BE2C (cell line): ENCODE measurements at regions not wholly inside any gene's neighbourhood (a gene's known extent, or its start where the extent isn't known, plus 50 kb on each side); places are given as distances from the start of the nearest gene placed in this dataset.

Source experiments
- DNase-seq: peaks from one replicate; pipeline ENCODE4 v3.0.0-alpha.2; 2020
- H3K27me3 ChIP-seq: fragments of 250-450 bp; sonication (Bioruptor Pico); 2 replicates; pipeline ENCODE4 v1.5.1; 2020; ENCODE audit warnings: mild to moderate bottlenecking
- H3K36me3 ChIP-seq: fragments of 250-450 bp; sonication (Bioruptor Pico); 2 replicates; pipeline ENCODE4 v1.5.1; 2020; ENCODE audit warnings: mild to moderate bottlenecking
- H3K4me1 ChIP-seq: fragments of 250-450 bp; sonication (Bioruptor Pico); 2 replicates; pipeline ENCODE4 v1.5.1; 2020
- H3K4me3 ChIP-seq: 2 replicates; pipeline ENCODE4 v1.5.1; 2011; ENCODE audit warnings: low read depth, low read length
- H3K9me3 ChIP-seq: fragments of 250-450 bp; sonication (Bioruptor Pico); 2 replicates; pipeline ENCODE4 v1.5.1; 2020
- TF ChIP-seq, protein P1 (sequence below): IDR thresholded peaks from 2 replicates; pipeline ENCODE4 v1.5.1; 2012; ENCODE audit warnings: mild to moderate bottlenecking, low read depth, low read length

DNA sequence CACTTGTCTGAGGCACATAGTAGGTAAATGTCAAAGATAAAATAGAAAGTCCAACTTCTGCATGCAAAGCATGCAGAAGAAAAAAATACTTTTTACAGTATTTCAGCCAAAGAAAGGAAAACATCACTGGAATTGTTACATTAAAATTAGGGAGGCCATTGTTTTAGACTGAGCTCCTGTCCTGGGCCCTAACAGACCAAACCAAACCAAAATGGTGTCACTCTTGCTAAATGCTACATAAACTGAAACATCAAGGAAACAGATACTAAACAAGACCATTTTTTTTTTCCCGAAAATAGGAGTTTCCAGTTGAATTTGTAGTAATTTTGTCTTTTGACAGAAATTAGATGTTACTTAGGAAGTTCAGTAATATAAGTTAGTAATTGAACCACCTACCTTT is 508.8 kb downstream of the DSC3 start:
- Histone ChIP-seq H3K4me1 (no peaks in the 10 kb centered on the region), H3K27me3 (no peaks in the 10 kb centered on the region), H3K36me3 (no peaks in the 10 kb centered on the region), H3K4me3 (no peak overlapping the region), H3K9me3 (no peaks in the 10 kb centered on the region)
- TF ChIP-seq, protein P1, sequence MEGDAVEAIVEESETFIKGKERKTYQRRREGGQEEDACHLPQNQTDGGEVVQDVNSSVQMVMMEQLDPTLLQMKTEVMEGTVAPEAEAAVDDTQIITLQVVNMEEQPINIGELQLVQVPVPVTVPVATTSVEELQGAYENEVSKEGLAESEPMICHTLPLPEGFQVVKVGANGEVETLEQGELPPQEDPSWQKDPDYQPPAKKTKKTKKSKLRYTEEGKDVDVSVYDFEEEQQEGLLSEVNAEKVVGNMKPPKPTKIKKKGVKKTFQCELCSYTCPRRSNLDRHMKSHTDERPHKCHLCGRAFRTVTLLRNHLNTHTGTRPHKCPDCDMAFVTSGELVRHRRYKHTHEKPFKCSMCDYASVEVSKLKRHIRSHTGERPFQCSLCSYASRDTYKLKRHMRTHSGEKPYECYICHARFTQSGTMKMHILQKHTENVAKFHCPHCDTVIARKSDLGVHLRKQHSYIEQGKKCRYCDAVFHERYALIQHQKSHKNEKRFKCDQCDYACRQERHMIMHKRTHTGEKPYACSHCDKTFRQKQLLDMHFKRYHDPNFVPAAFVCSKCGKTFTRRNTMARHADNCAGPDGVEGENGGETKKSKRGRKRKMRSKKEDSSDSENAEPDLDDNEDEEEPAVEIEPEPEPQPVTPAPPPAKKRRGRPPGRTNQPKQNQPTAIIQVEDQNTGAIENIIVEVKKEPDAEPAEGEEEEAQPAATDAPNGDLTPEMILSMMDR = no peak
- DNase-seq = no peak

DNA sequence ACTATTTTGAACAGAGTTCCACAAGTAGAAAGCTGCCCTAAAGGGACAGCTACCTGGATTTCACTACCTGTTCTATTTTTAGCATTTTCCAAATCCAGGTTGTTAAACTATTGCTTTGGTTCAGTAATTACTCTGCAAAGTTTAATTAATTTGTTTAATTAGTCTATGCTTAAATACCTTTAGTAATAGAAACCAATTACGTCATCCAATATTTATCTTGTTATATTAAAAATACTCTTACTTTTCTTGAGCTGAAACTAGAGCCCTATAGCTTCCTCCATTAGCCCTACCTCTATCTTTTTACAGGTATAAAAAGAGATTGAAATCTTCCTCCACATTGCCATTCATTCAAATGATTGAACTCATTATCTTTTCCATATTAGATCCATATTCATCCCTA is 514.6 kb downstream of the DSC3 start:
- no peak for DNase-seq
- TF ChIP-seq, protein P1 = no peak
- Histone ChIP-seq H3K4me1 (no peaks in the 10 kb centered on the region), H3K4me3 (no peak overlapping the region), H3K27me3 (no peaks in the 10 kb centered on the region), H3K9me3 (no peaks in the 10 kb centered on the region), H3K36me3 (no peaks in the 10 kb centered on the region)

DNA sequence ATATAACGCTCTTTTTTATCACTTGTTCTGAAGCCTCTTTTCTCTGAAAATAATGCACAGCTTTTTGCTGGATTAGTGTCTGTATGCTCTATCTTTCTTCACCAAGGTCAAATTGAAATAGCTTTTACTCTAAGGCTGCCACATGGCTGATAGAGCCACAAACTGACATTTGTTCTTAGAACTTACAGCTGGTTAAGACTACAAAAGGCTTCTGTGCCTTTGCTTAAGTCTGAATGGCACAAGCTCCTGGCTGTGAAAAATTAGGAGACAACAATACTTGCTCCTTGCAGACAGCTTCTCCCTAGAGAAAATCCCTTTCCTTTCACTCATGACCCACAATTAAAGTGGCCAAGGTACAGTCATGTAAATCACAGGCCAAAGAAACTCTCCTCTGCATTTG is 515.3 kb downstream of the DSC3 start:
- Histone ChIP-seq H3K36me3 (no peaks in the 10 kb centered on the region), H3K4me3 (no peak overlapping the region), H3K9me3 (no peaks in the 10 kb centered on the region), H3K27me3 (no peaks in the 10 kb centered on the region), H3K4me1 (no peaks in the 10 kb centered on the region)
- TF ChIP-seq, protein P1 = no peak
- DNase-seq = no peak

DNA sequence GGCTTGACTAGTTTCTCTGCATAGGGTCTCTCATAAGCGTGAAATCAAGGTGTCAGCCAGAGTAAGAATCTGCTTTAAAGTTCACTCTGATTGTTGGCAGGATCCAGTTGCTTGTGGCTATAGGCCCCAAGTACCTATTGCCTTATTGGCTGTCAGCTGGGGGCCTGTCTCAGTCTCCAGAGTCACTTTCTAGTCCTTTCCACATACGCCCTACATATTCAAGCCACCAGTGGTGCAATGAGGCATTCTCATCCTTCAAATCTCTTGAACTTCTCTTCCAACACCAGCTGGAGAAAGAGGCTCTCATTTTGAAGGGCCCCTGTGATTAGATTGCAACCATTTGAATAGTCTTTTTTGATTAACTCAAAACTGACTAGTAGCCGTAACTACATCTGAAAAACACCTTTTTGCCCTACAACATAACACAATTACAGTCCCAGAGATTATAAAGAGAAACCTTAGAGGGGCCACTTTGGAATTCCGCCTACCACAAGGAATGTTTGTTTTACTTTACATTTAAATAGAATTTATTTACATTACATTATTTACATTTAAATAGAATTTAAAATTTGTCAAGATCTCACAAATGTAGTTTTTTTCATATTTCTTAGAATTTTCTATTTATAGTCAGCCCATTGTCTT is 520.1 kb downstream of the DSC3 start:
- DNase-seq = no peak
- H3K4me1 ChIP-seq = no peaks in the 10 kb centered on the region
- H3K9me3 ChIP-seq = no peaks in the 10 kb centered on the region
- no peaks in the 10 kb centered on the region for H3K27me3 ChIP-seq
- no peaks in the 10 kb centered on the region for H3K36me3 ChIP-seq
- H3K4me3 ChIP-seq = no peak overlapping the region
- TF ChIP-seq, protein P1 = no peak

DNA sequence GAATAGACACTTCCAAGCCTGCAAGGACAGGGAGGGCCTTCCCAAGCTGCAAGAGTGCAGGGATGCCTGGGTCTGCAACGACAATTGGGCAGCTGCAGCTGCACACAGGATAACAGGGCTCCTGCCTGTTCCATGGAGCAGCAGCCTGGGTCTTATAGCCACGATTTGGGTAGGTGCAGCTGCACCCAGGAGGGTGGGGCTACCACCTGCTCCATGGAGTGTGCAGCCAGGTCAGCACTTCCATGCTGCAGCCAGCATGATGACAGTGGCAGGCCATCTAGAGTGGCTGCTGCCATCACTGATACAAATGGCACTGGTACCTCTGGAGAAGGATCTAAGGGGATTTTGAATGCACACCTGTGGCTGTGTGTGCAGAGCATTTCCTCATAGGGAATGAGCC is 528.5 kb downstream of the DSC3 start:
- no peaks in the 10 kb centered on the region for H3K27me3 ChIP-seq
- no peaks in the 10 kb centered on the region for H3K9me3 ChIP-seq
- TF ChIP-seq, protein P1 = no peak
- no peak for DNase-seq
- no peaks in the 10 kb centered on the region for H3K36me3 ChIP-seq
- H3K4me1 ChIP-seq = no peaks in the 10 kb centered on the region
- no peak overlapping the region for H3K4me3 ChIP-seq

DNA sequence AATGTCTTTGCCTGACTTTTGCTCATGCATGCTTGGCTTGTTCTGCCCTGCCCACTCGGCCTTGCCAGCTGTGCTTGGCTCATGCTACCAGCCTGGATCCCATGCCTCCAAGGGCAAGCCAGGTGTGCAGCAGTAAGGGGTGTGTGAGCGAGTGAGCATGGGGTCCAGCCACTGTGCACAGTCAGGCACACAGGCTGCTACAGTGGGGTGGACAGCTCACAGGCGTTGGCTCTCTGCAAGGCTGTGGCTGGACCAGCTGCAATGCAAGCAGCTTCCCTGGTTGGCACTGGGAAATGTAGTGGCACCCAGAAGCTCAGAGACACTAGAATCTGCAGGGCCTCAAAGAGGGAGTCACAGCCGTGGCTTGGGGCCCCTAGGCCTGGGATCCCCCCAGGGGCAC is 529.7 kb downstream of the DSC3 start:
- no peaks in the 10 kb centered on the region for H3K9me3 ChIP-seq
- H3K4me1 ChIP-seq = no peaks in the 10 kb centered on the region
- TF ChIP-seq, protein P1 = no peak
- H3K4me3 ChIP-seq = no peak overlapping the region
- no peaks in the 10 kb centered on the region for H3K27me3 ChIP-seq
- DNase-seq = no peak
- H3K36me3 ChIP-seq = no peaks in the 10 kb centered on the region
